ENCODE measurements at regions not wholly inside any gene's neighbourhood (a gene's known extent, or its start where the extent isn't known, plus 50 kb on each side); places are given as distances from the start of the nearest gene placed in this dataset.

DNA sequence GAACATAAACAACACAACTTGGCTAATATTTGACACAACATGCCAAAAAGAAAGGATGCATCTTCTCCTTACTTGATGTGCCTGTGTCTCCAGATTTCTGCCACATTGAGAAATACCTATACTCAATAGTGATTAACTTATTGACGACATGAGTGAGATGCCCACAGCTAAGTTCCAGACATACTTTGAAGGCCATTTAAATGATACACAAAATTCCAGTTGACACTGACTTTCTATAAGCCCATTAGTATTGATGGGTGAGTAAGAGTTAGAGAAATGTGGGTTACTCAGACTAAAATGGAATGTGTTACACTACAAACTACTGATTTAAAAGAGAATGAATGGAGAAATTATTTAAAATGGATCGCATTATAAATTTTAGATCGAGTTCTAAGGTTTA, 838.2 kb upstream of the MGAT4C start:
- no peak for TF ChIP-seq EZH2 (IDR thresholded peaks at IDR 0.05; ENCODE audit: borderline replicate concordance, insufficient read depth, low read depth, low read length, poor library complexity, severe bottlenecking)
- no peak for TF ChIP-seq CTCF (IDR thresholded peaks at IDR 0.05)

Data from B cell (primary cell).